Left ventricle myocardium superior (tissue), 1 donor: ENCODE measurements at regions not wholly inside any gene's neighbourhood (a gene's known extent, or its start where the extent isn't known, plus 50 kb on each side); places are given as distances from the start of the nearest gene placed in this dataset.

Source experiments
- ATAC-seq: fragments of 200-7000 bp; cut with Tn5 transposase; one replicate; pipeline ENCODE4 v1.9.1; 2020; ENCODE audit warnings: mild to moderate bottlenecking, moderate library complexity
- DNase-seq: peaks from one replicate; pipeline ENCODE4 v3.0.0-alpha.2; 2020
- intact Hi-C: fragments of 100-400 bp; cut with micrococcal nuclease; formaldehyde crosslinking; loops from one replicate; pipeline ENCODE4 v1.11.0; 2022
- donor health status: DM: no; HTN: yes; CAD: no; lungs with severe emphysema.

- ATAC-seq, result no peak
- intact Hi-C loops, result no loop called here
These were observed 140.9 kb downstream of the ACTL8 start for GRCh38 chr1:17895986-17896385.

GRCh38 chr1:17903386-17903785 is 148.3 kb downstream of the ACTL8 start:
- DNase-seq, result no peak
- intact Hi-C loops, result no loop called here
- ATAC-seq, result no peak

More at GRCh38 chr1:17895986-17896385, 140.9 kb downstream of the ACTL8 start:
- DNase-seq, result no peak

GRCh38 chr1:17904290-17904689 is 149.2 kb downstream of the ACTL8 start:
- intact Hi-C loops, result no loop called here
- no peak for ATAC-seq
- DNase-seq, result no peak

- DNase-seq (no peak), ATAC-seq (no peak)
- intact Hi-C loops, result no loop called here
These were observed 152.9 kb downstream of the ACTL8 start for GRCh38 chr1:17907999-17908398.

GRCh38 chr1:17908945-17909344 is 153.8 kb downstream of the ACTL8 start:
- intact Hi-C loops, result no loop called here
- DNase-seq (no peak), ATAC-seq (peak; percentile 63)

GRCh38 chr1:17909634-17910033 is 154.5 kb downstream of the ACTL8 start:
- ATAC-seq, result peak; percentile 83
- intact Hi-C loops, result no loop called here

GRCh38 chr1:17911791-17912190 is 156.7 kb downstream of the ACTL8 start:
- intact Hi-C loops, result no loop called here
- no peak for ATAC-seq
- no peak for DNase-seq

More at GRCh38 chr1:17909634-17910033, 154.5 kb downstream of the ACTL8 start:
- no peak for DNase-seq

GRCh38 chr1:17912491-17912890 is 157.4 kb downstream of the ACTL8 start:
- no peak for DNase-seq
- intact Hi-C loops, result no loop called here
- ATAC-seq, result no peak

GRCh38 chr1:17913326-17914115 is 158.4 kb downstream of the ACTL8 start:
- intact Hi-C loops, result no loop called here
- DNase-seq (no peak), ATAC-seq (no peak)

GRCh38 chr1:17914131-17914530 is 159.0 kb downstream of the ACTL8 start:
- ATAC-seq (no peak), DNase-seq (no peak)
- intact Hi-C loops, result no loop called here

- intact Hi-C loops, result no loop called here
- DNase-seq (no peak), ATAC-seq (no peak)
These were observed 159.9 kb downstream of the ACTL8 start for GRCh38 chr1:17914987-17915386.

- DNase-seq (no peak), ATAC-seq (no peak)
- intact Hi-C loops, result no loop called here
These were observed 160.5 kb downstream of the ACTL8 start for GRCh38 chr1:17915511-17916197.

GRCh38 chr1:17916702-17917101 is 161.6 kb downstream of the ACTL8 start:
- intact Hi-C loops, result no loop called here
- no peak for ATAC-seq
- DNase-seq, result no peak

- ATAC-seq (no peak), DNase-seq (no peak)
- intact Hi-C loops, result no loop called here
These were observed 164.6 kb downstream of the ACTL8 start for GRCh38 chr1:17919525-17920439.

GRCh38 chr1:17920881-17921640 is 165.9 kb downstream of the ACTL8 start:
- intact Hi-C loops, result no loop called here
- DNase-seq, result no peak
- ATAC-seq, result no peak

- ATAC-seq (peak; percentile 30), DNase-seq (peak; percentile 40)
- intact Hi-C loops, result no loop called here
These were observed 167.7 kb downstream of the ACTL8 start for GRCh38 chr1:17922833-17923232.

- DNase-seq, result no peak
- intact Hi-C loops, result no loop called here
- no peak for ATAC-seq
These were observed 168.5 kb downstream of the ACTL8 start for GRCh38 chr1:17923666-17924065.

- DNase-seq (no peak), ATAC-seq (no peak)
- intact Hi-C loops, result no loop called here
These were observed 169.4 kb downstream of the ACTL8 start for GRCh38 chr1:17924578-17924977.
